GM23338 (cell line): ENCODE measurements at regions not wholly inside any gene's neighbourhood (a gene's known extent, or its start where the extent isn't known, plus 50 kb on each side); places are given as distances from the start of the nearest gene placed in this dataset.

ENCODE experiments used
- ATAC-seq: fragments of 200-7000 bp; cut with Tn5 transposase; 3 replicates; pipeline ENCODE4 v1.9.1; 2020
- DNase-seq: peaks from one replicate; pipeline ENCODE4 v3.0.0-alpha.2; 2015; ENCODE audit warnings: low spot score
- H2AFZ ChIP-seq: fragments of 200-600 bp; sonication (generic); 2 replicates; pipeline ENCODE4 v1.8.0; 2016; ENCODE audit warnings: antibody characterized with exemption, mild to moderate bottlenecking, moderate library complexity
- H3F3A ChIP-seq: fragments of 200-600 bp; sonication (generic); replicated peaks from 2 replicates; pipeline ENCODE4 v1.8.0; 2017; ENCODE audit warnings: antibody characterized with exemption, mixed run types, low read depth
- H3K27ac ChIP-seq: fragments of 200-600 bp; sonication (generic); 2 replicates; pipeline ENCODE4 v1.6.1; 2016; ENCODE audit warnings: low read depth
- H3K27me3 ChIP-seq: fragments of 200-600 bp; sonication (generic); 2 replicates; pipeline ENCODE4 v1.8.0; 2016; ENCODE audit warnings: mild to moderate bottlenecking, mixed run types, moderate library complexity; ENCODE audit not compliant: insufficient read depth
- H3K36me3 ChIP-seq: fragments of 200-600 bp; sonication (generic); 2 replicates; pipeline ENCODE4 v1.8.0; 2016; ENCODE audit warnings: mild to moderate bottlenecking; ENCODE audit not compliant: insufficient read depth
- H3K4me1 ChIP-seq: fragments of 200-600 bp; sonication (generic); 2 replicates; pipeline ENCODE4 v1.8.0; 2016; ENCODE audit warnings: mild to moderate bottlenecking, moderate library complexity; ENCODE audit not compliant: insufficient read depth
- H3K4me2 ChIP-seq: fragments of 200-600 bp; sonication (generic); 2 replicates; pipeline ENCODE4 v1.7.1; 2017; ENCODE audit warnings: mixed run types
- H3K4me3 ChIP-seq: fragments of 200-600 bp; sonication (generic); 2 replicates; pipeline ENCODE4 v1.6.1; 2016; ENCODE audit warnings: mixed run types
- H3K79me2 ChIP-seq: fragments of 200-600 bp; sonication (generic); replicated peaks from 2 replicates; pipeline ENCODE4 v1.8.0; 2017; ENCODE audit warnings: mild to moderate bottlenecking; ENCODE audit not compliant: insufficient read depth
- H3K9me2 ChIP-seq: fragments of 200-600 bp; sonication (generic); 2 replicates; pipeline ENCODE4 v1.8.0; 2017; ENCODE audit not compliant: insufficient read depth
- H4K20me1 ChIP-seq: fragments of 200-600 bp; sonication (generic); replicated peaks from 2 replicates; pipeline ENCODE4 v1.8.0; 2017; ENCODE audit warnings: mild to moderate bottlenecking; ENCODE audit not compliant: insufficient read depth
- H3K27ac Mint-ChIP-seq: 2 replicates; pipeline ENCODE4 v1.8.0; 2020; ENCODE audit warnings: inconsistent platforms, mild to moderate bottlenecking, moderate library complexity, mixed read lengths
- H3K27me3 Mint-ChIP-seq: 3 replicates; pipeline ENCODE4 v1.8.0; 2022; ENCODE audit warnings: low read depth, mild to moderate bottlenecking, moderate library complexity, mixed read lengths, inconsistent platforms; ENCODE audit not compliant: insufficient read depth, poor library complexity
- H3K36me3 Mint-ChIP-seq: 3 replicates; pipeline ENCODE4 v1.8.0; 2021; ENCODE audit warnings: low read depth, mild to moderate bottlenecking, inconsistent platforms, moderate library complexity, mixed read lengths
- H3K4me1 Mint-ChIP-seq: 3 replicates; pipeline ENCODE4 v1.8.0; 2020; ENCODE audit warnings: mild to moderate bottlenecking, inconsistent platforms, mixed read lengths
- H3K4me3 Mint-ChIP-seq: 3 replicates; pipeline ENCODE4 v1.8.0; 2021; ENCODE audit warnings: moderate library complexity, mild to moderate bottlenecking, inconsistent platforms, mixed read lengths
- H3K9me3 Mint-ChIP-seq: 3 replicates; pipeline ENCODE4 v1.8.0; 2020; ENCODE audit warnings: moderate library complexity, mild to moderate bottlenecking, inconsistent platforms, mixed read lengths
- CREB1 ChIP-seq: fragments of 250-450 bp; sonication (Bioruptor Pico); IDR thresholded peaks from 2 replicates; pipeline ENCODE4 v1.5.0; 2020; ENCODE audit warnings: low read depth, mild to moderate bottlenecking, moderate library complexity
- ETS1 ChIP-seq: IDR thresholded peaks from 2 replicates; pipeline ENCODE4 v1.6.1; 2016; ENCODE audit warnings: antibody characterized with exemption
- EZH2phosphoT487 ChIP-seq: fragments of 200-600 bp; sonication (generic); IDR thresholded peaks from one replicate; pipeline ENCODE4 v1.8.1; 2018; ENCODE audit warnings: antibody characterized with exemption; ENCODE audit not compliant: unreplicated experiment
- NANOG ChIP-seq: IDR thresholded peaks from 2 replicates; pipeline ENCODE4 v1.6.1; 2016; ENCODE audit warnings: antibody characterized with exemption, borderline replicate concordance
- POLR2AphosphoS5 ChIP-seq: IDR thresholded peaks from 2 replicates; pipeline ENCODE4 v1.6.1; 2016; ENCODE audit warnings: antibody characterized with exemption, low read depth
- REST ChIP-seq: IDR thresholded peaks from one replicate; pipeline ENCODE4 v1.6.1; 2018; ENCODE audit warnings: antibody characterized with exemption; ENCODE audit not compliant: unreplicated experiment
- STAT1 ChIP-seq: IDR thresholded peaks from one replicate; pipeline ENCODE4 v1.6.1; 2016; ENCODE audit warnings: antibody characterized with exemption; ENCODE audit not compliant: unreplicated experiment
- ZNF331 ChIP-seq: fragments of 250-450 bp; sonication (Bioruptor Pico); IDR thresholded peaks from 2 replicates; pipeline ENCODE4 v1.5.0; 2020; ENCODE audit warnings: low read depth, mild to moderate bottlenecking, moderate library complexity
- ZNF462 ChIP-seq: fragments of 250-450 bp; sonication (Bioruptor Pico); IDR thresholded peaks from 2 replicates; pipeline ENCODE4 v1.5.0; 2020; ENCODE audit warnings: mild to moderate bottlenecking, moderate library complexity

GRCh38 chr2:375270-375955, 87.5 kb upstream of the ALKAL2 start:
- Histone ChIP-seq H3K79me2 (no peaks in the 10 kb centered on the region), H3K4me2 (no peak overlapping the region), H3K27me3 (no peaks in the 10 kb centered on the region), H3K27ac (no peak overlapping the region), H3K4me3 (no peak overlapping the region), H4K20me1 (no peaks in the 10 kb centered on the region), H3F3A (no peaks in the 10 kb centered on the region), H3K36me3 (no peaks in the 10 kb centered on the region), H3K4me1 (no peaks in the 10 kb centered on the region), H3K9me2 (peaks cover 5% of the 10 kb centered on the region; the same call in 1 of the 2 replicates), H2AFZ (no peak overlapping the region)
- DNase-seq (no peak), ATAC-seq (no peak)
- Mint-ChIP-seq H3K4me3 (no peak overlapping the region), H3K27me3 (peaks cover 2% of the 10 kb centered on the region), H3K36me3 (peaks cover 3% of the 10 kb centered on the region; the same call in 1 of the 3 replicates), H3K9me3 (peaks cover 7% of the 10 kb centered on the region; the same call in 1 of the 3 replicates), H3K27ac (no peak overlapping the region), H3K4me1 (no peaks in the 10 kb centered on the region)
- TF ChIP-seq ETS1 = no peak
- no peak for TF ChIP-seq CREB1 (CRISPR knock-in tag)
- no peak for TF ChIP-seq STAT1
- no peak for TF ChIP-seq NANOG

- Histone ChIP-seq H3K27me3 (no peaks in the 10 kb centered on the region), H2AFZ (no peak overlapping the region), H3K79me2 (no peaks in the 10 kb centered on the region), H3K4me1 (no peaks in the 10 kb centered on the region), H4K20me1 (no peaks in the 10 kb centered on the region), H3K27ac (no peak overlapping the region), H3K36me3 (no peaks in the 10 kb centered on the region), H3F3A (no peaks in the 10 kb centered on the region), H3K9me2 (peaks cover 1% of the 10 kb centered on the region; the same call in 1 of the 2 replicates), H3K4me3 (no peak overlapping the region), H3K4me2 (no peak overlapping the region)
- no peak for DNase-seq
- Mint-ChIP-seq H3K36me3 (peaks cover 3% of the 10 kb centered on the region; the same call in 1 of the 3 replicates), H3K4me1 (no peaks in the 10 kb centered on the region), H3K9me3 (peaks cover 9% of the 10 kb centered on the region; the same call in 2 of the 3 replicates), H3K4me3 (no peak overlapping the region), H3K27ac (no peak overlapping the region), H3K27me3 (peaks cover 5% of the 10 kb centered on the region)
- ATAC-seq = no peak
- TF ChIP-seq REST = no peak
- TF ChIP-seq ZNF331 = no peak
- no peak for TF ChIP-seq STAT1
- TF ChIP-seq POLR2AphosphoS5 = no peak
- TF ChIP-seq EZH2phosphoT487 = no peak
- no peak for TF ChIP-seq NANOG
- no peak for TF ChIP-seq ZNF462 (CRISPR knock-in tag)
- TF ChIP-seq ETS1 = no peak
Measured at GRCh38 chr2:368386-368785, 80.5 kb upstream of the ALKAL2 start.
